Right ventricle myocardium inferior (tissue), 1 donor: ENCODE measurements at regions not wholly inside any gene's neighbourhood (a gene's known extent, or its start where the extent isn't known, plus 50 kb on each side); places are given as distances from the start of the nearest gene placed in this dataset.
A peak's percentile ranks its signal among the peaks of the same experiment; 100 is the strongest.
"Not testable (repeated sequence)": the region's sequence is repeated elsewhere in the genome, so short reads cannot be mapped to it uniquely, and the experiment has no call there.

ENCODE experiments used
- ATAC-seq: fragments of 200-7000 bp; cut with Tn5 transposase; one replicate; pipeline ENCODE4 v1.9.1; 2020; ENCODE audit warnings: mild to moderate bottlenecking, moderate library complexity
- DNase-seq: peaks from one replicate; pipeline ENCODE4 v3.0.0; 2021; ENCODE audit errors: missing footprints
- intact Hi-C: fragments of 100-400 bp; cut with DNase I; formaldehyde crosslinking; loops from one replicate; pipeline ENCODE4 v1.11.0; 2022
- donor health status: DM: no; HTN: yes; CAD: no; lungs with severe emphysema.

- intact Hi-C loops: no loop called here
- no peak for DNase-seq
- ATAC-seq: no peak
Observed at GRCh38 chr12:115319446-115320040, 635.6 kb upstream of the TBX3 start.

GRCh38 chr12:115313929-115314328, 630.0 kb upstream of the TBX3 start:
- intact Hi-C loops: no loop called here
- no peak for ATAC-seq
- no peak for DNase-seq

GRCh38 chr12:115312901-115313300, 628.9 kb upstream of the TBX3 start:
- ATAC-seq (no peak), DNase-seq (no peak)
- intact Hi-C loops: no loop called here

- DNase-seq (no peak), ATAC-seq (no peak)
- intact Hi-C loops: no loop called here
Observed at GRCh38 chr12:115311875-115312274, 627.9 kb upstream of the TBX3 start.

DNA sequence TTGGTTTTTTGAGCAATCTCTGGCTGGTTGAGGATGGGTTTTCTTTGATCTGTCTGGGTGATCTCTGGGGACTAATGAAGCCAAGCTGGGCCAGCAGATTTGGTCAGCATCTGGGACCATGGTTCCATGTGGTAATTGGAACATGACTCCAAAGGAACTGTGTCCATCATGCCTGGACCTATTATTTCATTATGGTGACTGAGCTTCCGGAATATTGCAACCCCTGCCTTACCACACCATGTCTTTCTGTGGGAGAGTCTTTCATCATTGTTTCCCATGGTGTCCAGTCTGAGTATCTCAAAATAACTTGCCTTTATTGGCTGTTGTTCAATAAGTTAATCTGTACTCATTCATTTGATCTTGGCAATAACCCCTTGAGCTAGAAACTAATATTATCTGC, 624.9 kb upstream of the TBX3 start:
- DNase-seq (no peak), ATAC-seq (no peak)
- intact Hi-C loops: no loop called here

- DNase-seq: no peak
- no peak for ATAC-seq
- intact Hi-C loops: no loop called here
Observed at GRCh38 chr12:115306380-115306779, 622.4 kb upstream of the TBX3 start.

DNA sequence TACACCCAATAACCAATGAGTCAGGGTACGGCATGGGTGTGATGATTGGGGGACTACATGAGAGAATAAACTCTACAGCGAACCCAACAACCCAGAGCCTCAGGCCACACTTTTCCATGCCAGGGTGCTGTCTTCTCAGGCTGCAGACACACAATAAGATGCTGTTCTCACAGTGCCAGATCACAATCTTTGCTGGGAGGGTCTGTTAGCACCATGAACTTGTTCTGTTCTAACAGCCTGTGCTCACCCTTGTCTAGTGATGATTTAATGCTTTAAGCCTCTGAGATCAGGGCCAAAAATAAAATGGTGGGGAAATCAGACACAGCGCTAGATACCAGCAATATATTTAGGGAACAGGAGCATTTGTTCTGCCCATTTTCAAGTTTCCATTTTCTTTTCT, 621.9 kb upstream of the TBX3 start:
- ATAC-seq: no peak
- intact Hi-C loops: no loop called here
- DNase-seq: no peak

DNA sequence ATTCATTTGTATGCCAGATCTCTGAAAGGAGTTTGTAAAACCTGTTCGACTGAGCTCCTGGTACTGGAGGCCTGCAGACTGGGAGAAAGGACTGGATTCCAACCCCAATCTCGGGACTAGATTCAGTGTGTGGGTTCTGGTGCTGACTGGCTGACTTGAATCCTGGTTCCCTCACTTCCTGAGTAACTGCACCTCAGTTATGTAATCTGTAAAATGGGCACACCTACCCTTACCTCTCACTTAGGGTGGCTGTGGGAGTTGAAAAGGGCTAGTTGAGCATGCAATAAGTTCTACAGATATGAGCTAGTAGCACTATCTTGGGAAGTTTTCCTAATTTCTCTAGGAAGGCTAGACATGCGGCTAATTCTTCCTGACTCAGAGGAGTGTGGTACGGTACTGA, 621.3 kb upstream of the TBX3 start:
- intact Hi-C loops: no loop called here
- DNase-seq (no peak), ATAC-seq (no peak)

- intact Hi-C loops: no loop called here
- DNase-seq (no peak), ATAC-seq (no peak)
Observed at GRCh38 chr12:115303723-115304309, 619.8 kb upstream of the TBX3 start.

DNA sequence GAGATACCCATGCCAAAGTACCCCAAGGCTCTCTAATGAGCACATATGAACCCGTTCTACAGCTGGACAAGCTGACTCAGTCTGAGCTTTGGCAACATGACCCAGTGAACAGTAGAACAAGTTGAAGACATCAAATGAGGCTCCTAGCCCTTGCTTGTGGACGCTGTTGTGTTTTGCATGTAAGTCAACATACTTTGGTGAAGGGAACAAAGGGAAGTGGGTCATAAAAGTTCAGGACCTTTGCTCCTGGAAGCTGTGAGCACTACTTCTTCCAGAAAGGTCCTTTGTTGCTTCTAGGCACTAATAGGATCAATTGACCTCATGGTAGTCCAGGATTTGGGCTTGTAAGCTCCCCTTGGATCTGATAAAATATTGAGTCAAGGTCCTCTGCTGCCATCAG, 613.5 kb upstream of the TBX3 start:
- intact Hi-C loops: no loop called here
- ATAC-seq (no peak), DNase-seq (no peak)

DNA sequence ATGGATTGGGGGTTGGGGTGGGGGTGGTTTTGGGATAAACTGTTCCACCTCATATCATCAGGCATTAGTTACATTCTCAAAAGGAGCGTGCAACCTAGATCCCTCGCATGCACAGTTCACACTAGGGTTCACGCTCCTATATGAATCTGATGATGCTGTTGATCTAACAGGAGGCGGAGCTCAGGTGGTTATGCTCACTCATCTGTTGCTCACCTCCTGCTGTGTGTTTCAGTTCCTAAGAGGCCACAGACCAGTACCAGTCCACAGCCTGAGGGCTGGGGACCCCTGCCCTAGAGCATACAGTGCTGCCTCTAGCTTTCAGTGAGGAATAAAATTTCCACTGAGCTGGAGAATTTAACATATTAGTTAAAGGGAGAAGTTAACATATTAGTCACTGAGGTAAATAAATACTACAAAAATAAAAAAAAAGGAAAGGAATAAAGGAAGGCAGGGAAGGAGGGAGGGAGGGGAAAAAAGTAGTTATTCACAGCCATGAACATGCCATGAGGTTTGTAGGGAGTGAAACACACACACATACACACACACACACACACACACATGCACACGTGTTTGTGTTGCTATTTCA, 612.7 kb upstream of the TBX3 start:
- DNase-seq: no peak
- intact Hi-C loops: no loop called here
- no peak for ATAC-seq

DNA sequence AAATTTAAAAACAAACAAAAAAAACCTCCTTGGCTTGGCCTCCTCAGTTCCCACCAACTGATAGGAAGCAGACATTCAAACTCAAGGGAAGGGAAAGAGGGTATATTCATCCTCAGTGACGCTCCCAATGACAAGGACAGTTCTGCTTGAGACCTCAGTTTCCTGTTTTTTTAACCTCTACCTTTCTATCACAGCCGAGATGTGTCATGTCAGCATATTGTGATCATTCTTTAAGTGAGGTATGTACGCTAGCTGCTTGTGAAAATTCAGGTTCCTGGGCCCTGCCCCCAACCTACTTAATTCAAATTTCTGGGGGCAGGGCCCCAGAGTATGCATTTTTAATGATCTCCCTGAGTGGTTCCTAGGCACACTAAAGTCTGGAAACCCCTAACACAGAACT, 611.9 kb upstream of the TBX3 start:
- DNase-seq (no peak), ATAC-seq (no peak)
- intact Hi-C loops: no loop called here

- ATAC-seq (no peak), DNase-seq (no peak)
- intact Hi-C loops: no loop called here
Observed at GRCh38 chr12:115294453-115295133, 610.6 kb upstream of the TBX3 start.

- intact Hi-C loops, ATAC-seq, DNase-seq: not testable (repeated sequence)
Observed at GRCh38 chr12:115285429-115285828, 601.5 kb upstream of the TBX3 start.

DNA sequence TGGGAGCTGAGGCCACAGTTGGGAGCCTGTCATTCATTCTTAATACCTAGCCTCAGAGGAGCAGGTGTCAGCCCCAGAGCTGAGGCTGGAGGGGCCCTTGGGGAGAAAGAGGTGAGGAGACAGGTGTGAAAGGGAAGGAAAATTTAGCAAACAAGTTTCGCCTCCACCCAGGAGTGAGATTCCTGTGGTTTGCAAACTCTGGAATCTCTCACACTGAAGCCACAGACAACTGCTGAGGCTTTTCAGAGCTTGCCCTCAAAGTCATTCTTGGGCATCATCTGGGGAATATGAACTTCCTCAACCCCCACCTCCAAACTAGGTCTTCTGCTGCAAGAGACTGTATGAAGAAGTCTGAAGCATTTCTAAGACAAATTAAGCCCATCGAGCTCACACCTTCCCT, 589.5 kb upstream of the TBX3 start:
- DNase-seq (no peak), ATAC-seq (no peak)
- intact Hi-C loops: no loop called here

GRCh38 chr12:115268451-115268850, 584.5 kb upstream of the TBX3 start:
- intact Hi-C loops: no loop called here
- ATAC-seq (no peak), DNase-seq (no peak)

- intact Hi-C loops: no loop called here
- peak; percentile 20 for ATAC-seq
Observed at GRCh38 chr12:115267891-115268290, 583.9 kb upstream of the TBX3 start.

DNA sequence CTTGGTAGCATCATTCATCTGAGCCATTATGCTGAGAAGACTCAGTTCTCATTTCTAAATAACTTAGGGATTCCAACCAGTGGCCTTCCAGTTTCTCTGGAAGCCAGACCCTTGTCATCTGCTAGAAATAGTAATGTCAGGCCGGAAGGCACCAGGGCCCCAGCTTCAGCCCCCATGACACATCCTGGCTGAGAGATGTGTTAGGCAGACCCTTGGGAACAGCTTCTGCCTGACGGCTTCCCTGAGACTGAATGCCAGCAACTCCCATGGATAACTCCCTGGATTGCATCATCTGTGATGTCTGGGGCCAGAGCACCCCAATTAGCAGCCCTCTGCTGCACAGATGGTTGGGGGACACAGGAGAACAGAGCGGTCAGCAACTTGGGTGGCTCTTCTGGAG, 583.5 kb upstream of the TBX3 start:
- DNase-seq (no peak), ATAC-seq (peak; percentile 54)
- intact Hi-C loops: no loop called here

More at GRCh38 chr12:115267891-115268290, 583.9 kb upstream of the TBX3 start:
- no peak for DNase-seq

DNA sequence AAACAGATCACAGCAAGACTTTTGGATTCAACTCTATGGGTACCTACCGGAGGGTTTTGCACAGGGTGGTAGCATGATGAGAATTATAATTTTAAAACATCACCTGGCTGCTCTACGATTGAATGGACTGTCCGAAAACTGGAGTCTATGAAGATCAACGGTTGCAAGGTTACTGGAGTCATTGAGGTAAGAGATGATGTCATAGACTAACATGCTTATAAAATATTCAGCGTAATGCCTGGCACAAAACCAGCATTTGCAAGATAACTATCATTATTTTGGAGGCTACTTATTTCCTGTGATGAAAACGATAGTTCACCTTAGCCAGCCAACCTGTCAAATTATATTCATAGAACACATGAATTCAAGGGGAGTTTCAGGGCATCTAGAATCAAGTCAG, 580.6 kb upstream of the TBX3 start:
- intact Hi-C loops: no loop called here
- DNase-seq (no peak), ATAC-seq (no peak)

- intact Hi-C loops: no loop called here
- ATAC-seq: no peak
Observed at GRCh38 chr12:115261691-115262398, 577.9 kb upstream of the TBX3 start.

More at GRCh38 chr12:115261691-115262398, 577.9 kb upstream of the TBX3 start:
- no peak for DNase-seq
